ENCODE measurements at regions not wholly inside any gene's neighbourhood (a gene's known extent, or its start where the extent isn't known, plus 50 kb on each side); places are given as distances from the start of the nearest gene placed in this dataset.

- Histone ChIP-seq H3K27me3 (ENCODE audit: control insufficient read depth, insufficient read depth, low read length) (no peaks in the 10 kb centered on the region), H3K27ac (ENCODE audit: low read depth, low read length) (no peak overlapping the region), H3K9me3 (ENCODE audit: control insufficient read depth, insufficient read depth, low read length) (no peaks in the 10 kb centered on the region), H3K4me1 (ENCODE audit: control insufficient read depth, insufficient read depth, low read length) (no peaks in the 10 kb centered on the region), H3K36me3 (ENCODE audit: control insufficient read depth, insufficient read depth, low read length) (no peaks in the 10 kb centered on the region), H3K4me3 (ENCODE audit: low read depth, low read length) (no peak overlapping the region)
- DNase-seq (ENCODE audit: low read depth in 4 of 6, low spot score in 6 of 6), result no peak
- no CpG with 5 or more reads among the region's 4 CpGs for WGBS (ENCODE audit: insufficient coverage)
Measured at GRCh38 chr2:83587309-83587708, 871.8 kb downstream of the SUCLG1 start.

GRCh38 chr2:83585250-83585649 is 873.8 kb downstream of the SUCLG1 start:
- no CpG with 5 or more reads among the region's 2 CpGs for WGBS (ENCODE audit: insufficient coverage)
- H3K4me1 ChIP-seq (ENCODE audit: control insufficient read depth, insufficient read depth, low read length), result no peaks in the 10 kb centered on the region
- no peak overlapping the region for H3K4me3 ChIP-seq (ENCODE audit: low read depth, low read length)
- H3K36me3 ChIP-seq (ENCODE audit: control insufficient read depth, insufficient read depth, low read length), result no peaks in the 10 kb centered on the region
- H3K27ac ChIP-seq (ENCODE audit: low read depth, low read length), result no peak overlapping the region
- no peaks in the 10 kb centered on the region for H3K9me3 ChIP-seq (ENCODE audit: control insufficient read depth, insufficient read depth, low read length)
- no peaks in the 10 kb centered on the region for H3K27me3 ChIP-seq (ENCODE audit: control insufficient read depth, insufficient read depth, low read length)
- no peak for DNase-seq (ENCODE audit: low read depth in 4 of 6, low spot score in 6 of 6)

- Histone ChIP-seq H3K4me1 (ENCODE audit: control insufficient read depth, insufficient read depth, low read length) (no peaks in the 10 kb centered on the region), H3K9me3 (ENCODE audit: control insufficient read depth, insufficient read depth, low read length) (no peaks in the 10 kb centered on the region), H3K27me3 (ENCODE audit: control insufficient read depth, insufficient read depth, low read length) (no peaks in the 10 kb centered on the region), H3K27ac (ENCODE audit: low read depth, low read length) (no peak overlapping the region), H3K36me3 (ENCODE audit: control insufficient read depth, insufficient read depth, low read length) (no peaks in the 10 kb centered on the region), H3K4me3 (ENCODE audit: low read depth, low read length) (no peak overlapping the region)
- DNase-seq (ENCODE audit: low read depth in 4 of 6, low spot score in 6 of 6), result no peak
- 17% methylated on average over 2 of the region's 3 CpGs for WGBS (ENCODE audit: insufficient coverage)
Measured at GRCh38 chr2:83584672-83585071, 874.4 kb downstream of the SUCLG1 start.

GRCh38 chr2:83582589-83582988 is 876.5 kb downstream of the SUCLG1 start:
- 43% methylated on average over 1 of the region's 4 CpGs for WGBS (ENCODE audit: insufficient coverage)
- H3K4me3 ChIP-seq (ENCODE audit: low read depth, low read length), result no peak overlapping the region

GRCh38 chr2:83579507-83579906 is 879.6 kb downstream of the SUCLG1 start:
- H3K27me3 ChIP-seq (ENCODE audit: control insufficient read depth, insufficient read depth, low read length), result no peaks in the 10 kb centered on the region
- WGBS (ENCODE audit: insufficient coverage), result no CpG with 5 or more reads among the region's 1 CpG
- no peaks in the 10 kb centered on the region for H3K4me1 ChIP-seq (ENCODE audit: control insufficient read depth, insufficient read depth, low read length)
- H3K36me3 ChIP-seq (ENCODE audit: control insufficient read depth, insufficient read depth, low read length), result no peaks in the 10 kb centered on the region
- H3K4me3 ChIP-seq (ENCODE audit: low read depth, low read length), result no peak overlapping the region
- no peak overlapping the region for H3K27ac ChIP-seq (ENCODE audit: low read depth, low read length)
- H3K9me3 ChIP-seq (ENCODE audit: control insufficient read depth, insufficient read depth, low read length), result no peaks in the 10 kb centered on the region
- DNase-seq (ENCODE audit: low read depth in 4 of 6, low spot score in 6 of 6), result peak in 1 of 6 donors; percentile 53

More at GRCh38 chr2:83582589-83582988, 876.5 kb downstream of the SUCLG1 start:
- H3K4me1 ChIP-seq (ENCODE audit: control insufficient read depth, insufficient read depth, low read length), result no peaks in the 10 kb centered on the region
- H3K27ac ChIP-seq (ENCODE audit: low read depth, low read length), result no peak overlapping the region
- no peaks in the 10 kb centered on the region for H3K27me3 ChIP-seq (ENCODE audit: control insufficient read depth, insufficient read depth, low read length)
- H3K36me3 ChIP-seq (ENCODE audit: control insufficient read depth, insufficient read depth, low read length), result no peaks in the 10 kb centered on the region
- DNase-seq (ENCODE audit: low read depth in 4 of 6, low spot score in 6 of 6), result no peak
- H3K9me3 ChIP-seq (ENCODE audit: control insufficient read depth, insufficient read depth, low read length), result no peaks in the 10 kb centered on the region

- H3K4me1 ChIP-seq (ENCODE audit: control insufficient read depth, insufficient read depth, low read length), result no peaks in the 10 kb centered on the region
- no peaks in the 10 kb centered on the region for H3K9me3 ChIP-seq (ENCODE audit: control insufficient read depth, insufficient read depth, low read length)
- H3K36me3 ChIP-seq (ENCODE audit: control insufficient read depth, insufficient read depth, low read length), result no peaks in the 10 kb centered on the region
- H3K27me3 ChIP-seq (ENCODE audit: control insufficient read depth, insufficient read depth, low read length), result no peaks in the 10 kb centered on the region
- H3K27ac ChIP-seq (ENCODE audit: low read depth, low read length), result no peak overlapping the region
- WGBS (ENCODE audit: insufficient coverage), result 85% methylated on average over 2 of the region's 2 CpGs
- no peak for DNase-seq (ENCODE audit: low read depth in 4 of 6, low spot score in 6 of 6)
- H3K4me3 ChIP-seq (ENCODE audit: low read depth, low read length), result no peak overlapping the region
Measured at GRCh38 chr2:83578405-83578804, 880.7 kb downstream of the SUCLG1 start.

GRCh38 chr2:83574614-83575013 is 884.5 kb downstream of the SUCLG1 start:
- Histone ChIP-seq H3K4me3 (ENCODE audit: low read depth, low read length) (no peak overlapping the region), H3K36me3 (ENCODE audit: control insufficient read depth, insufficient read depth, low read length) (no peaks in the 10 kb centered on the region), H3K27me3 (ENCODE audit: control insufficient read depth, insufficient read depth, low read length) (no peaks in the 10 kb centered on the region), H3K27ac (ENCODE audit: low read depth, low read length) (no peak overlapping the region), H3K4me1 (ENCODE audit: control insufficient read depth, insufficient read depth, low read length) (no peaks in the 10 kb centered on the region), H3K9me3 (ENCODE audit: control insufficient read depth, insufficient read depth, low read length) (no peaks in the 10 kb centered on the region)
- no peak for DNase-seq (ENCODE audit: low read depth in 4 of 6, low spot score in 6 of 6)
- WGBS (ENCODE audit: insufficient coverage), result 100% methylated on average over 1 of the region's 1 CpG

GRCh38 chr2:83573060-83573459 is 886.0 kb downstream of the SUCLG1 start:
- Histone ChIP-seq H3K9me3 (ENCODE audit: control insufficient read depth, insufficient read depth, low read length) (no peaks in the 10 kb centered on the region), H3K4me1 (ENCODE audit: control insufficient read depth, insufficient read depth, low read length) (no peaks in the 10 kb centered on the region), H3K27me3 (ENCODE audit: control insufficient read depth, insufficient read depth, low read length) (no peaks in the 10 kb centered on the region), H3K36me3 (ENCODE audit: control insufficient read depth, insufficient read depth, low read length) (no peaks in the 10 kb centered on the region), H3K27ac (ENCODE audit: low read depth, low read length) (no peak overlapping the region), H3K4me3 (ENCODE audit: low read depth, low read length) (no peak overlapping the region)
- no peak for DNase-seq (ENCODE audit: low read depth in 4 of 6, low spot score in 6 of 6)
- WGBS (ENCODE audit: insufficient coverage), result 100% methylated on average over 2 of the region's 5 CpGs

- Histone ChIP-seq H3K4me3 (ENCODE audit: low read depth, low read length) (no peak overlapping the region), H3K4me1 (ENCODE audit: control insufficient read depth, insufficient read depth, low read length) (no peaks in the 10 kb centered on the region), H3K27me3 (ENCODE audit: control insufficient read depth, insufficient read depth, low read length) (no peaks in the 10 kb centered on the region), H3K9me3 (ENCODE audit: control insufficient read depth, insufficient read depth, low read length) (no peaks in the 10 kb centered on the region), H3K27ac (ENCODE audit: low read depth, low read length) (no peak overlapping the region), H3K36me3 (ENCODE audit: control insufficient read depth, insufficient read depth, low read length) (no peaks in the 10 kb centered on the region)
- DNase-seq (ENCODE audit: low read depth in 4 of 6, low spot score in 6 of 6), result no peak
- WGBS (ENCODE audit: insufficient coverage), result no CpG with 5 or more reads among the region's 3 CpGs
Measured at GRCh38 chr2:83572400-83572799, 886.7 kb downstream of the SUCLG1 start.

GRCh38 chr2:83567551-83567950 is 891.5 kb downstream of the SUCLG1 start:
- Histone ChIP-seq H3K4me3 (ENCODE audit: low read depth, low read length) (no peak overlapping the region), H3K9me3 (ENCODE audit: control insufficient read depth, insufficient read depth, low read length) (no peaks in the 10 kb centered on the region), H3K27ac (ENCODE audit: low read depth, low read length) (no peak overlapping the region), H3K4me1 (ENCODE audit: control insufficient read depth, insufficient read depth, low read length) (no peaks in the 10 kb centered on the region), H3K36me3 (ENCODE audit: control insufficient read depth, insufficient read depth, low read length) (no peaks in the 10 kb centered on the region), H3K27me3 (ENCODE audit: control insufficient read depth, insufficient read depth, low read length) (no peaks in the 10 kb centered on the region)
- DNase-seq (ENCODE audit: low read depth in 4 of 6, low spot score in 6 of 6), result no peak
- WGBS (ENCODE audit: insufficient coverage), result no CpG with 5 or more reads among the region's 3 CpGs
